Tibial nerve (tissue), 4 donors: ENCODE measurements at regions not wholly inside any gene's neighbourhood (a gene's known extent, or its start where the extent isn't known, plus 50 kb on each side); places are given as distances from the start of the nearest gene placed in this dataset.

Experiments used
- DNase-seq, 2 donors: peaks; one replicate each; pipeline ENCODE4 v3.0.0-alpha.2; 2019; ENCODE audit warnings: low spot score in 2 of 2
- H3K27ac ChIP-seq, 4 donors: fragments of 200-600 bp; sonication (generic) in 3 of 4; one replicate each; pipeline ENCODE4 v1.5.1; 2017 to 2019; ENCODE audit warnings: mild to moderate bottlenecking in 1 of 4
- H3K27me3 ChIP-seq, 2 donors: fragments of 200-600 bp; sonication (generic) in 1 of 2; one replicate each; pipeline versions ENCODE4 v1.5.1 to v1.6.0; 2017 to 2019
- H3K36me3 ChIP-seq, 3 donors: fragments of 200-600 bp; sonication (generic); one replicate each; pipeline ENCODE4 v1.5.1; 2018 to 2019
- H3K4me1 ChIP-seq, 4 donors: fragments of 200-600 bp; sonication (generic) in 3 of 4; one replicate each; pipeline ENCODE4 v1.5.1; 2017 to 2019
- H3K4me3 ChIP-seq, 4 donors: fragments of 200-600 bp; sonication (generic) in 3 of 4; one replicate each; pipeline ENCODE4 v1.5.1; 2017 to 2019; ENCODE audit warnings: mild to moderate bottlenecking in 1 of 4, moderate library complexity in 1 of 4
- H3K9me3 ChIP-seq, 4 donors: fragments of 200-600 bp; sonication (generic) in 3 of 4; one replicate each; pipeline ENCODE4 v1.5.1; 2017 to 2019
- CTCF ChIP-seq, 5 experiments: fragments of 200-600 bp in 3 of 5; fragments of 450-650 bp in 2 of 5; sonication (generic) in 3 of 5; IDR thresholded peaks; one replicate each; pipeline ENCODE4 v1.5.1; 2016 to 2019; ENCODE audit warnings: antibody characterized with exemption in 5 of 5, mild to moderate bottlenecking in 3 of 5, moderate library complexity in 2 of 5
- EP300 ChIP-seq, 2 donors: sonication (generic); formaldehyde crosslinking; IDR thresholded peaks; one replicate each; pipeline ENCODE4 v1.6.1; 2017; ENCODE audit warnings: antibody characterized with exemption in 2 of 2, mild to moderate bottlenecking in 1 of 2
- POLR2A ChIP-seq, 2 donors: fragments of 450-650 bp; IDR thresholded peaks; one replicate each; pipeline ENCODE4 v1.6.1; 2017; ENCODE audit warnings: antibody characterized with exemption in 2 of 2, mild to moderate bottlenecking in 2 of 2, moderate library complexity in 2 of 2
- WGBS, 2 donors: methylation state at CpG; one replicate each; pipeline ENCODE4 v1.1.5; 2018; 5-methylcytosine and 5-hydroxymethylcytosine counted together

GRCh38 chr13:22189176-22190048, 518.5 kb downstream of the FGF9 start:
- Histone ChIP-seq H3K4me1 (no peaks in the 10 kb centered on the region), H3K27ac (no peak overlapping the region), H3K27me3 (no peaks in the 10 kb centered on the region), H3K4me3 (no peak overlapping the region), H3K9me3 (no peaks in the 10 kb centered on the region), H3K36me3 (no peaks in the 10 kb centered on the region)
- no peak for DNase-seq
- TF ChIP-seq EP300 (IDR thresholded peaks at IDR 0.05) (no peak), POLR2A (IDR thresholded peaks at IDR 0.05) (no peak)
- WGBS, 2 donors = 82 to 86% methylated on average over 8 of the region's 8 CpGs

- Histone ChIP-seq H3K36me3 (no peaks in the 10 kb centered on the region), H3K27ac (no peak overlapping the region), H3K4me1 (peaks cover 0 to 3% (median 0%) of the 10 kb centered on the region in 4 donors), H3K4me3 (no peak overlapping the region), H3K27me3 (no peaks in the 10 kb centered on the region), H3K9me3 (no peaks in the 10 kb centered on the region)
- TF ChIP-seq CTCF (IDR thresholded peaks at IDR 0.05) = no peak
- no peak for TF ChIP-seq EP300 (IDR thresholded peaks at IDR 0.05)
- TF ChIP-seq POLR2A (IDR thresholded peaks at IDR 0.05) = no peak
- DNase-seq = no peak
- 80 to 89% methylated on average over 2 of the region's 2 CpGs for WGBS, 2 donors
Measured at GRCh38 chr13:22193070-22193469, 522.2 kb downstream of the FGF9 start.

GRCh38 chr13:22194106-22194805, 523.4 kb downstream of the FGF9 start:
- no peaks in the 10 kb centered on the region for H3K9me3 ChIP-seq
- H3K4me3 ChIP-seq = no peak overlapping the region
- H3K27ac ChIP-seq = no peak overlapping the region
- H3K4me1 ChIP-seq = peaks cover 0 to 14% (median 0%) of the 10 kb centered on the region in 4 donors
- TF ChIP-seq CTCF (IDR thresholded peaks at IDR 0.05) = no peak
- no peak for TF ChIP-seq POLR2A (IDR thresholded peaks at IDR 0.05)
- TF ChIP-seq EP300 (IDR thresholded peaks at IDR 0.05) = no peak
- no peak for DNase-seq
- no peaks in the 10 kb centered on the region for H3K36me3 ChIP-seq
- no peaks in the 10 kb centered on the region for H3K27me3 ChIP-seq
- WGBS, 2 donors = 82 to 83% methylated on average over 9 of the region's 9 CpGs

GRCh38 chr13:22195726-22196125, 524.9 kb downstream of the FGF9 start:
- no peaks in the 10 kb centered on the region for H3K36me3 ChIP-seq
- H3K9me3 ChIP-seq = no peaks in the 10 kb centered on the region
- no peaks in the 10 kb centered on the region for H3K27me3 ChIP-seq
- no peak overlapping the region for H3K4me3 ChIP-seq
- DNase-seq = no peak
- peaks cover 0 to 14% (median 0%) of the 10 kb centered on the region in 4 donors for H3K4me1 ChIP-seq
- no peak overlapping the region for H3K27ac ChIP-seq
- WGBS, 2 donors = 88 to 94% methylated on average over 5 of the region's 5 CpGs
- TF ChIP-seq CTCF (IDR thresholded peaks at IDR 0.05) = no peak
- TF ChIP-seq POLR2A (IDR thresholded peaks at IDR 0.05) = no peak
- no peak for TF ChIP-seq EP300 (IDR thresholded peaks at IDR 0.05)

GRCh38 chr13:22196777-22197176, 525.9 kb downstream of the FGF9 start:
- Histone ChIP-seq H3K27ac (no peak overlapping the region), H3K27me3 (no peaks in the 10 kb centered on the region), H3K4me1 (peaks cover 0 to 14% (median 0%) of the 10 kb centered on the region in 4 donors), H3K4me3 (no peak overlapping the region), H3K36me3 (no peaks in the 10 kb centered on the region), H3K9me3 (no peaks in the 10 kb centered on the region)
- TF ChIP-seq CTCF (IDR thresholded peaks at IDR 0.05) (no peak), EP300 (IDR thresholded peaks at IDR 0.05) (no peak), POLR2A (IDR thresholded peaks at IDR 0.05) (no peak)
- DNase-seq = no peak
